Stimulated activated memory B cell treated with anti-CD40 and anti-IgM and Interleukin-4, amounts not matched to agents 10 μg/mL and 1 μg/mL and 100 μg/mL, for 72 hours (primary cell): ENCODE measurements at regions not wholly inside any gene's neighbourhood (a gene's known extent, or its start where the extent isn't known, plus 50 kb on each side); places are given as distances from the start of the nearest gene placed in this dataset.
"Not testable (repeated sequence)": the region's sequence is repeated elsewhere in the genome, so short reads cannot be mapped to it uniquely, and the experiment has no call there.

ENCODE experiments used
- ATAC-seq: fragments of 150-1000 bp; cut with Tn5 transposase; 2 replicates; pipeline ENCODE4 v1.10.0; 2021
- H3K27ac Mint-ChIP-seq: one replicate; pipeline ENCODE4 v1.8.0; 2022; ENCODE audit warnings: mild to moderate bottlenecking, mixed read lengths
- H3K27me3 Mint-ChIP-seq: one replicate; pipeline ENCODE4 v1.8.0; 2022; ENCODE audit warnings: mixed read lengths
- H3K36me3 Mint-ChIP-seq: one replicate; pipeline ENCODE4 v1.8.0; 2022; ENCODE audit warnings: mixed read lengths
- H3K4me1 Mint-ChIP-seq: one replicate; pipeline ENCODE4 v1.8.0; 2022; ENCODE audit warnings: mixed read lengths
- H3K4me3 Mint-ChIP-seq: one replicate; pipeline ENCODE4 v1.8.0; 2022; ENCODE audit warnings: mild to moderate bottlenecking, moderate library complexity, mixed read lengths
- H3K9me3 Mint-ChIP-seq: one replicate; pipeline ENCODE4 v1.8.0; 2022; ENCODE audit warnings: mixed read lengths

- ATAC-seq = no peak
- Mint-ChIP-seq H3K27me3 (peaks cover 8% of the 10 kb centered on the region), H3K27ac (no peak overlapping the region), H3K36me3 (peaks cover under 1% of the 10 kb centered on the region), H3K4me1 (no peaks in the 10 kb centered on the region), H3K9me3 (peaks cover 6% of the 10 kb centered on the region), H3K4me3 (no peak overlapping the region)
These were observed 93.3 kb downstream of the TRIM42 start for GRCh38 chr3:140770977-140771667.

- Mint-ChIP-seq H3K27ac (no peak overlapping the region), H3K36me3 (peaks cover 4% of the 10 kb centered on the region), H3K4me1 (no peaks in the 10 kb centered on the region), H3K9me3 (peaks cover 12% of the 10 kb centered on the region), H3K4me3 (no peak overlapping the region), H3K27me3 (peaks cover 10% of the 10 kb centered on the region)
- no peak for ATAC-seq
These were observed 99.9 kb downstream of the TRIM42 start for GRCh38 chr3:140777631-140778233.

- Mint-ChIP-seq H3K9me3 (peaks cover 13% of the 10 kb centered on the region), H3K36me3 (peaks cover 5% of the 10 kb centered on the region), H3K4me1 (no peaks in the 10 kb centered on the region), H3K27me3 (peaks cover 6% of the 10 kb centered on the region), H3K27ac (no peak overlapping the region), H3K4me3 (no peak overlapping the region)
- ATAC-seq = no peak
These were observed 113.5 kb downstream of the TRIM42 start for GRCh38 chr3:140791368-140791767.

GRCh38 chr3:140794507-140794906 lies 116.6 kb downstream of the TRIM42 start:
- H3K4me3 Mint-ChIP-seq = no peak overlapping the region
- no peaks in the 10 kb centered on the region for H3K4me1 Mint-ChIP-seq
- no peak for ATAC-seq

GRCh38 chr3:140802898-140803297 lies 125.0 kb downstream of the TRIM42 start:
- H3K27ac Mint-ChIP-seq, H3K36me3 Mint-ChIP-seq, H3K4me1 Mint-ChIP-seq, H3K27me3 Mint-ChIP-seq, ATAC-seq, H3K4me3 Mint-ChIP-seq: not testable (repeated sequence)
- peaks cover 14% of the 10 kb centered on the region for H3K9me3 Mint-ChIP-seq

More at GRCh38 chr3:140794507-140794906, 116.6 kb downstream of the TRIM42 start:
- H3K9me3 Mint-ChIP-seq = peaks cover 19% of the 10 kb centered on the region
- no peak overlapping the region for H3K27ac Mint-ChIP-seq
- no peaks in the 10 kb centered on the region for H3K27me3 Mint-ChIP-seq
- H3K36me3 Mint-ChIP-seq = peaks cover 5% of the 10 kb centered on the region

- no peak for ATAC-seq
- Mint-ChIP-seq H3K27me3 (peaks cover 34% of the 10 kb centered on the region), H3K9me3 (peaks cover 17% of the 10 kb centered on the region), H3K4me3 (no peak overlapping the region), H3K36me3 (no peaks in the 10 kb centered on the region), H3K4me1 (no peaks in the 10 kb centered on the region), H3K27ac (no peak overlapping the region)
These were observed 131.5 kb downstream of the TRIM42 start for GRCh38 chr3:140809316-140809715.

- H3K36me3 Mint-ChIP-seq = no peaks in the 10 kb centered on the region
- no peaks in the 10 kb centered on the region for H3K27me3 Mint-ChIP-seq
- H3K4me3 Mint-ChIP-seq = no peak overlapping the region
- H3K27ac Mint-ChIP-seq = no peak overlapping the region
- peaks cover 9% of the 10 kb centered on the region for H3K4me1 Mint-ChIP-seq
- ATAC-seq = peak; percentile 70
- peaks cover 4% of the 10 kb centered on the region for H3K9me3 Mint-ChIP-seq
These were observed 125.1 kb upstream of the SLC25A36 start for GRCh38 chr3:140816372-140817195.

- peak; percentile 9 for ATAC-seq
- Mint-ChIP-seq H3K9me3 (no peaks in the 10 kb centered on the region), H3K4me1 (peaks cover 3% of the 10 kb centered on the region), H3K27me3 (no peaks in the 10 kb centered on the region), H3K27ac (no peak overlapping the region), H3K4me3 (no peak overlapping the region), H3K36me3 (no peaks in the 10 kb centered on the region)
These were observed 120.1 kb upstream of the SLC25A36 start for GRCh38 chr3:140821493-140821892.

- Mint-ChIP-seq H3K36me3 (no peaks in the 10 kb centered on the region), H3K4me3 (no peak overlapping the region), H3K9me3 (no peaks in the 10 kb centered on the region), H3K27ac (no peak overlapping the region), H3K27me3 (no peaks in the 10 kb centered on the region), H3K4me1 (no peaks in the 10 kb centered on the region)
- no peak for ATAC-seq
These were observed 119.1 kb upstream of the SLC25A36 start for GRCh38 chr3:140822401-140823047.

- no peak for ATAC-seq
- no peak overlapping the region for H3K4me3 Mint-ChIP-seq
- H3K27ac Mint-ChIP-seq = no peak overlapping the region
- no peaks in the 10 kb centered on the region for H3K9me3 Mint-ChIP-seq
- no peaks in the 10 kb centered on the region for H3K36me3 Mint-ChIP-seq
- H3K27me3 Mint-ChIP-seq = no peaks in the 10 kb centered on the region
- no peaks in the 10 kb centered on the region for H3K4me1 Mint-ChIP-seq
These were observed 118.5 kb upstream of the SLC25A36 start for GRCh38 chr3:140823106-140823505.

- H3K27ac Mint-ChIP-seq = no peak overlapping the region
- H3K27me3 Mint-ChIP-seq = no peaks in the 10 kb centered on the region
- ATAC-seq = peak; percentile 50
- H3K4me1 Mint-ChIP-seq = peaks cover 3% of the 10 kb centered on the region
- H3K4me3 Mint-ChIP-seq = no peak overlapping the region
- H3K9me3 Mint-ChIP-seq = no peaks in the 10 kb centered on the region
- H3K36me3 Mint-ChIP-seq = no peaks in the 10 kb centered on the region
These were observed 113.7 kb upstream of the SLC25A36 start for GRCh38 chr3:140827894-140828293.

GRCh38 chr3:140828585-140828984 lies 113.1 kb upstream of the SLC25A36 start:
- peaks cover 6% of the 10 kb centered on the region for H3K4me1 Mint-ChIP-seq
- ATAC-seq = no peak
- no peak overlapping the region for H3K4me3 Mint-ChIP-seq
- H3K9me3 Mint-ChIP-seq = no peaks in the 10 kb centered on the region
- H3K27ac Mint-ChIP-seq = no peak overlapping the region
- no peaks in the 10 kb centered on the region for H3K27me3 Mint-ChIP-seq
- no peaks in the 10 kb centered on the region for H3K36me3 Mint-ChIP-seq

GRCh38 chr3:140829796-140830195 lies 111.8 kb upstream of the SLC25A36 start:
- Mint-ChIP-seq H3K36me3 (no peaks in the 10 kb centered on the region), H3K9me3 (no peaks in the 10 kb centered on the region), H3K27ac (no peak overlapping the region), H3K4me3 (no peak overlapping the region), H3K27me3 (no peaks in the 10 kb centered on the region), H3K4me1 (peaks cover 6% of the 10 kb centered on the region)
- ATAC-seq = no peak

GRCh38 chr3:140830391-140830790 lies 111.2 kb upstream of the SLC25A36 start:
- H3K27me3 Mint-ChIP-seq = no peaks in the 10 kb centered on the region

GRCh38 chr3:140832883-140833282 lies 108.8 kb upstream of the SLC25A36 start:
- Mint-ChIP-seq H3K27ac (no peak overlapping the region), H3K4me3 (no peak overlapping the region), H3K36me3 (no peaks in the 10 kb centered on the region), H3K9me3 (no peaks in the 10 kb centered on the region), H3K27me3 (no peaks in the 10 kb centered on the region), H3K4me1 (peaks cover 6% of the 10 kb centered on the region)
- ATAC-seq = no peak

More at GRCh38 chr3:140830391-140830790, 111.2 kb upstream of the SLC25A36 start:
- H3K4me3 Mint-ChIP-seq = no peak overlapping the region
- no peaks in the 10 kb centered on the region for H3K9me3 Mint-ChIP-seq
- H3K27ac Mint-ChIP-seq = no peak overlapping the region
- H3K36me3 Mint-ChIP-seq = no peaks in the 10 kb centered on the region
- ATAC-seq = no peak
- H3K4me1 Mint-ChIP-seq = peaks cover 6% of the 10 kb centered on the region
